HG03354 (cell line): ENCODE measurements at regions not wholly inside any gene's neighbourhood (a gene's known extent, or its start where the extent isn't known, plus 50 kb on each side); places are given as distances from the start of the nearest gene placed in this dataset.

Source experiments
- ATAC-seq: cut with Tn5 transposase; IDR thresholded peaks from one replicate; pipeline ENCODE4 v1.9.1; 2021; ENCODE audit warnings: mild to moderate bottlenecking; ENCODE audit not compliant: unreplicated experiment, poor library complexity, severe bottlenecking

DNA sequence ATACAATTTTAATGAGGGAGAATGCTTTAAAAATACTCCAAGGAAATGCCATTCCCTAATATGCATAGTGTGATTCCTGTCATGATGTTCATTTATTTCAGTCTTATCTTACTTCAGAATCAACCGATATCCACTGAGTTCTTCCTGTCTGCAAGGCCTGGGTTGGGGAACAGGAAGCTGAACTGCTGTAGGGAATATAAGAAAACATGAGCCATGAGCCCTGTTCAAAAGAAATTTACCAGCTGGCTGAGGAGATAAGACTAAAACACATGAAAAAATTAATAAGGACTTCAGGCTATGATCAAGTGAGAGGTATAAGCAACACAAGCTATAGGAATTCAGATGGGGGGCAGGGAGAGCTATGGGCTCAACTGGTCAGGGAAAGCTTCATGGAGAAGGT, 184.7 kb downstream of the PLPP4 start:
- no peak for ATAC-seq

GRCh38 chr10:120643351-120643750, 186.3 kb downstream of the PLPP4 start:
- ATAC-seq: no peak

GRCh38 chr10:120644556-120645410, 187.8 kb downstream of the PLPP4 start:
- no peak for ATAC-seq

DNA sequence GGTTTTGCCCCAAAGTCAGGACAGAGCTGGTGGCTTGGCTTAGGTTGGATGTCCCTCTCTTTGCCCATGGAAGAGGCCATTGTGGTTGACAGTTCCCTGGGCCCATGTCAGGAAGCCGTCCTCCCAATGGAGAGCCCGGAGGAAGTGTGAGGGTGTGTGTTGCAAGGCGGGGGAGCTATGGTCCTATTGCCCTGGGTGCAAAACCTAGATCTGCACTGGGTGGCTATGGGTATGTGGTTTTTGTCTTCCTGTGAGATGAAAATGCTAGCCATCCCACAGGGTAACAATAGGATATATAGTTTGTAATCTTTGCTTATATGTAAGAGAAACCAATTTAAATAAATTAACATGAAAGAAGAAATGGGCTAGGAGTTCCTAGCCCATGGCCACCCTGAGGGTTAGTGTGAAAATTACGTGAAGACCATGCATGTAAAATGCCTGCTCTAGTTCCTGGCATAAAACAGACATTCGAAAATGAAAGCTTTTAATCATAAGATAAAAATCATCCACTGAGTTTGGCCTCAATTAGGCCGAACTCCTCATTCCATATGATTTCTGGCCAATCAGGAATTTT, 189.2 kb downstream of the PLPP4 start:
- ATAC-seq: no peak

DNA sequence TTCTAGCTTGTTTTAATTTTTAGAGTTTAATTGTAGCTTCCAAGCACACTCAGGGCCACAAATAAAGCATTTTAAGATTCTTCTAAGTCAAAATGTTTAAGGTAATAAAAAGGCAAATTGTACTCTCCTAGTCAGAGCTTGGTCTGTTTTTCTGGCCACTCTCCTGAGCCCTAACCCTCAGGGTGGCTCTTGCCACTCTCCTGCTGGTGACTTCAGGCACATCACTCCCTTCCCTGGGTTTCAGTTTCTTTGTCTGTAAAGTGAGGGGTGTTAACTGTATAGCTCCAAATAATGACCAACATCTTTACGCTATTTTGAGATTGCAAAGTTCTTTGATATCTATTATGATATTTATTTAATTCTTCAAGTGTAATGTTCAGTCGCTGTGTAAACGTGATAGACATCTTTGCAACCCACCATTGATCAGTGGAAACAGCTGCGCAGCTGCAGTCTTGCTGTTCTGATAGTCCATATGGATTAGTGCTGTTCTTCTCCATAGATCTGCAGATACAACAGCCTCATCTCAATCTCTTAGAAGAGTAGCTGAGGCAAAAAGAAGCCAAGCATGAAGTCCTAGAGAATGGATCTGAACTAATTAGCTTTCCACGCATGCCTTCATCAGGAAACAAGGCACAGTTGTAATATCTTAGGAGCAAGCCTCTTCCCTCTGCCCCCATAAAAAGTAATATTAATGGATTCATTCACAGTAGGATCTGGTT, 189.9 kb downstream of the PLPP4 start:
- ATAC-seq: no peak

DNA sequence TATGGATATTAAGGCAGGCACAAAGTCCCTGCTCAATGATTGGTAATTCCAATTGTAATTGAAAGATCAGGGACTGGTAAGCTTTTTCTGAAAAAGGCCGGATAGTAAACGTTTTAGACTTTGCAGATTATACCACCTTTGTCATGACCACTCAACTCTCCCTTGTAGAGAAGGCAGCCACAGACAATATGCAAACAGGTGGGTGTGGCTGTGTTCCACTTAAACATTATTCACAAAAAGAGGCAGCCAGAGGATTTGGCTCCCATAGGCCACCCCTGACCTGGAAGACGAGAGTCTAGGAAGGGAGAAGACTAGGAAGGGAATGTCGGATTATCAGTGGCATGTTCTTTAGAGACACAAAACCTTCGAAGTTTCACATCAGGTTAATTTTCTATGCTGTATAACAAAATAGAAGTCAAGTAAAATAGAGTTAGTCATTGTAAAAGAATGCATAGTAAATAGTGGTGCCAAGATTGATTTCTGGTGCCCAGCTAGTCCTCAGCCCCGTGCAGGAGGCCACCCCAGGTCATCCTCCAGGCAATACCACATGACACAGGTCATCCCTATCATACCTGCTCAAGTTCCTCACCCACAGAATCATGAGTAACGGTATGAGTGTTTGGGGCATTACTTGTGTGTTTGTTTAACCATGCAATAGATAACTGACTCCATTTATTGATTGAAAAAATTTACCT, 193.8 kb downstream of the PLPP4 start:
- no peak for ATAC-seq

- ATAC-seq: no peak
These were observed 195.1 kb upstream of the WDR11 start for GRCh38 chr10:120656107-120656506.

GRCh38 chr10:120657371-120657770, 193.8 kb upstream of the WDR11 start:
- ATAC-seq: no peak

- ATAC-seq: no peak
These were observed 191.9 kb upstream of the WDR11 start for GRCh38 chr10:120658943-120659885.

- no peak for ATAC-seq
These were observed 184.9 kb upstream of the WDR11 start for GRCh38 chr10:120666308-120666707.

DNA sequence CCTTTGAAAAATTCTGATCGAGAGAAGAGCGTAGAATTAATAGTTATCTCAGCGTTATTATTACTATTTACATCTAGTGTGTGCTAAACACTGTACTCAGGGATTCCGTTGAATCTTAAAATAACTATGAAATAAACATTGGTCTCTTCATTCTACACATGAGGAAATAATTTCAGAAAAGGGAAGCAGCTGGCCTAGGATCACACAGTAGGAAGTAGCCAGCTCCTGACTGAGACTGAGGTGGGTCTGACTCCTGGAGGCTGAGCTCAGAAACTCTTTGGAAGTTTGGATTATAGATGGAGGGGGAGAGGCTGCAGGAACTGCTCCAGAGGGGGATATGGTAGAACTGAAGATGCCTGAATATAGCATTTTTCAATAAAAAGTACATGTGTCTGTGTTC, 183.9 kb upstream of the WDR11 start:
- no peak for ATAC-seq

- ATAC-seq: no peak
These were observed 179.7 kb upstream of the WDR11 start for GRCh38 chr10:120671491-120671890.

DNA sequence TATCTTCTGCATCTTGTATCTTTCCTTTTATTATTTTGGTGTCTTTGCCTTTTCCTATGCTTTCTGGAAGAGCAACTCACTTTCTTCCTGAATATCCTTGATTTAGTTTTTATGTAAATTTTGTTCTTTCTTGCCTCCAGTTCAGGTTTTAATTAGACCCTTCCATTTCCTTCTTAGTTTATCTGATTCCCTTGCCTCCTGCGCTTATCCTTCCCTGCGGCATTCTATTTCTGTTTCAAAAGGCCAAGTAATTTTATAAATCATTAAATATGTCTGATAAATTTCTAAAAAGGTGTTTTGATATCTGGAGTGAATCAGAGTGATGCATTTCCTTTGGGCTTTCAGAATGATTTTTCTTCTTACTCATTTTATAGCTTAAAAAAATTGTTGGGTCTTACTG, 167.7 kb upstream of the WDR11 start:
- ATAC-seq: no peak

- no peak for ATAC-seq
These were observed 166.9 kb upstream of the WDR11 start for GRCh38 chr10:120684226-120684625.

DNA sequence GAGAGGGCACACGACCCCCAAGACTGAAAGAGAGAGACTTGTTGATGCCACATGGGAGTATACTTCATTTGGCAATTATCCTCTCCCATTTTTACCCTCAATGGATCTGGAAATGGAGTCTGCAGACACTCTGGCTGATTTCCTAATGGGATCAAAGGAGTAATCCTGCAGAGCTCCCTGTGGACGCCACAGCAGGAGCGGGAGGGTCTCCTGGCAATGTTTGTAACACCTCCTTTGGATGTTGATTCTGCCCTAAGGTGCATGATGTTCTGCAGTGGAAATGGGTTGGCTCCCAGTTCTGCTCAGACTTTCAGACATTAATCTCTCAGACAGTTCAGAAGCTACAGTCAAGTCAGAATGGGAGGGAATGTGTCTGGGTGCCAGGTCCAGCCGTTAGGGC, 166.0 kb upstream of the WDR11 start:
- no peak for ATAC-seq

GRCh38 chr10:120688928-120689327, 162.2 kb upstream of the WDR11 start:
- ATAC-seq: no peak

DNA sequence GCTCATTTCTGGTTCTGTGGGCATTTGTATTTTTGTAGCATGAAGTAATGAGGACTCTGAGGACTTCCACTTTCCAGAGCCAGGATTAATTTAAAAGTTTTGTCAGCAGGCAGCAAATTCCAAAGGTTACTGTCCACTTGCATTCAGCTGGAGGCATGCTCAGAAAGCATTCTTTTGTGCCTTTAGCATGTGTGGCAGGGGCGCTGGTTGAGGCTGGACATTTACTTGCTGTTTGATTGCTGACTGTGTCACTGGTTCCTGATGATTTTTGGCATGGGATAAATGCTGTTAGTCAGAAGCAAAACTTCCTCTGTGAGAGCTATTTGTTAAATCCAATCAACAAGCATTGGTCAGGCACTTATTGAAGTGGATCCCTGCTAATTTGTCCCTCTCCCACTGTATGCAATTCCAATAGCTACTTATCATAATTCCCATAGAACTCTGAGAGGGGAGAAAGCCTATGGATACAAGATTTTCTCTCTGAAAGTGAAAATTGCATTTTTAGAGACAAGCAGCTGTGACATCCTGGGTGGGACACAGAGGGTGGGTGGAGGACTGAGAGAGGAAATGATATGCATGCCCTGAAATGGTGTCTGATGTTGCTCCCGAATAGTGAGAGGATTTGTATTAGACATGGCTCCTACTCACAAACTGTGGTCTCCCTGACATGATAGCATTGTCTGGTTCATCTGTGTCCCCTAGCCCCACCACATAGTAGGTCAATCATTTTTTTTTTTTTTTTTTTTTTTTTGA, 161.2 kb upstream of the WDR11 start:
- ATAC-seq: no peak

- ATAC-seq: no peak
These were observed 159.5 kb upstream of the WDR11 start for GRCh38 chr10:120691625-120692024.

DNA sequence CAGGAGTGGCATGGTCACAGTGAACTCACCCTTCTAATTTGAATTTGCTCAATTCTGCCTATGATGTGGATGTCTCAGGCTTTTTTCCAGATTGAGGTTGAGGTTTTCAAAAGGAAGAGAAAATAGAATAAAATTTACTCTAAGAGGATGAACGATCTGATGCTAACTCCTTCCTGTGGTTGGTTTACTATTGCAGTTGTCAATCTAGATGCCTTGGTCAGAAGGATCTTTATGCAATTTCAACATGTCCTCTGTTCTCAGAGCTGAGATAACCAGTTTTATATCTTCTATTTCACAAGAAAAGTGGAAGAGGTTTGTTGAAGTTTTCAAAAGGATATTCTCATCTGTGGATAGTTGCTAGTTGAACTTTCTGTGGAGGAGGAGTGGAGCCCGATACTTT, 150.7 kb upstream of the WDR11 start:
- ATAC-seq: no peak
